NCI-H446 (cell line): ENCODE measurements at regions not wholly inside any gene's neighbourhood (a gene's known extent, or its start where the extent isn't known, plus 50 kb on each side); places are given as distances from the start of the nearest gene placed in this dataset.

Source experiments
- DNase-seq, 2 experiments: peaks; one replicate each; lab custom pipeline; 2025; lab: John Stamatoyannopoulos, UW

DNA sequence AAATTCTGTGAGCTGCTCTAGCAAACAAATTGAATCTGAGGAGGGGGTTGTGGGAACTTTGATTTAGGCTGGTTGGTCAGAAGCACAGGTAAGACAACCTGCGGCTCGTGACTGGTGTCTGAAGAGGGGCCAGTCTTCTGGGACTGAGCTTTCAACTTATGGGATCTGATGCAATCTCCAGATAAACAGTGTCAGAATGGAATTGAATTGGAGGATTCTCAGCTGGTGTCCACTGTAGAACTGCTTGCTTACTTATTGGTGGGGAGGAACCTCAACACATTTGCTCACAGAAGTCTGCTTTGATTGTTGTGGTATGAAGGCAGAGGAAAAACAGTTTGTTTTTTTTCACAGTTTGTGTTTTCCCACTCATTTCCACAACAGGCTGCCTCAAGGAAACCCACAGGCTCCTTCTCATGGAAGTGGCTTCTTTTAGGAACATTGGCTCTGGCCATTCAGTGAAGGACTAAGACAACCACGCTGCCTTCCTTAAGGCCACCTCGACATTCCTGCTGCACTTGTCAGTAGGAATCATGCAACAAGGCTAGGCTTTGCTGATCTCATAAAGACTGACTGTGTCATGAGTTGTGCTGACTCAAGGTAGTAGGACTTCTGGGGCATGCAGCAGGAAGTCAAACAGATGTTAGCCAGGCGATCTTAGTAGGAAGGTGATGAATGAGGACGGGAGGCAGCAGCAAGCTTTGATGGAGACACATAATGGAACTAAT, 104.7 kb downstream of the TSN start:
- DNase-seq = no peak

DNA sequence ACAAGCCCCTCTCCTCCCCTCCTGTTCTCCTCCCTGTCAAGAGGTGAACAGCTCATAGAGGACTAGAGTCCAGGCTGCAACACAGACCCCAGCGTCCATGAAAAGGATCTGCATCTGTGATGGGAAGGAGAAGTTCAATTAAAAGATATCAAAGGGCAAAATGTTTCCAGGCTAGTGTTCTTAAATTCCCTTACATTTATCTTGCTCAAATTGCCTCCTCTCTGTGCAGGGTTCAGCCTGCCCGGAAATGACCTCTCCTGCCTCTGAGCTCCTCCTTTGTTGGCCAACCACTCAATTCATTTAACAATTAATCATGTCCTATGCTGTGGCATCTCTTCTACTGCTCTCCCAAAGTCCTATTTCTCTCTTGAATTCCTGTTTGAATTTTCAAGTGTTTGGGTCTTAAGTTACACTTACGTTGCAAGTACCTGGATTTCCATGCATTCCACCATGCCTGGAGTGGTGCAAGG, 105.3 kb downstream of the TSN start:
- DNase-seq = no peak

DNA sequence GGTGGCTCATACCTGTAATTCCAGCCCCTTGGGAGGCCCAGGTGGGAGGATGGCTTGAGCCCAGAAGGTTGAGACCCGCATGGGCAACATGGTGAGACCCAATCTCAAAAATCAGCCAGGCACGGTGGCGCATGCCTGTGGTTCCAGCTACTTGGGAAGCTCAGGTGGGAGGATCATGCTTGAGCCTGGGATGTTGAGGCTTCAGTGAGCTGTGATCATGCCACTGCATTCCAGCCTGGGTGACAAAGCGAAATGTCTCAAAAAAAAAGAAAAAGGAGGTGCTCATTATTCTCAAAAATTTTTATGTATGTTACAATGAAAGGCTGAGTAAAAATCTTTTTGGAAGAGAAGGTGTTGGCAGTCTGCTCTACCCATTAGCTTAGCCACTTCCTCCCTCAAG, 106.8 kb downstream of the TSN start:
- DNase-seq = no peak

DNA sequence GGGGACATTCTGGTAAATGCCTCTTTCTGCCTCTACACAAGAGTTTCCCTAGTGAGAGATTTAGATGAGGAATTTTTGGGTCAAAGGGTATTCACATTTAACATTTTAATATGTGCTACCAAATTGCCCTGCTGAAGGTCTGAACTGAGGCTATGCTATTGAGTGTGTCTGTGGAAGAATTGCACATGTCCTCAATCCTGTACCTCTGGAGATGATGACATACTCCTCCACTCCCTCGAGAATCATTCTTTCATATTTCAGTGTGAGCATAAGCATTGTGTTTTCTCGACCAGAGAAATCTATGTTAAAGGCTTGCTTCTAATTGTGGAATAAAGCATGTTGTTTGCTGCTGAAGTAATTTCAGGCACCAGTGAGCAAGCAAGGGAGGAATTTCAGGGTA, 110.5 kb downstream of the TSN start:
- no peak for DNase-seq

DNA sequence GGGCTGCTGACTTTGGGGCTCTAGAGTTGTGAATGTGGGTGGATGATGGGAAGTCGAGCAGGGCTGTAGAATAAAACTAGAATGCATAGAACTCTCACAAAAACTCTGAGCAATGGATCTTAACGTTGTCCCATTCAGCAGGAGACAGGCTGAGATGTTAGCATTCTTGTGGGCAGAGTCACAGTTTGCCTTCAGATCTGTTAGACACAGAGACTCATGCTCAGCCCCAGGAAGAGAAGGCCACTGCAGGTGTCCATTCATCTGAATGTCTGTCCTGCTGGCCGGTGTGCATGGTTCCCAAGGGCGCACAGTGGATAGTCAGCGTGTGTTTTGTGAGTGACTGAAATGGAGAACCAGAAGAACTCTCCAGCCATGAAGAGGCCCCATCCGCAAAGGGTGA, 111.3 kb downstream of the TSN start:
- no peak for DNase-seq

DNA sequence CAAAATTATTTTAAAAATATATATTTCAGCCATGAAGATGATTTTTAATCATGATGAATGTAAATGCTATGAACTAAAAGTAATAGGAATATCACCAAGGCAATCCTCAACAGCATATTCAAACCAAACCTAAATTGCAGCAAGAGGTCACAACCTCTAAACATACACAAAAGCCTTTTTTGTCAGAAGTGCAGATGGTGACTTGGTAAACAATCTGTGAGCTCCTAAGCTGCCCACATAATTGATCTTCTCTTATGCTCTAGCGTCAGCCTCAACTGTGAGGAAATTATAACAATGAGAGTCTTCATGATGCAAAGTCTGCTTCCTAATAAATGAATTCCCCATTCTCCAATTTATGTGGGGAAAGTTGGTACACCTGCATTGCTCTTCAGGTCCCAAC, 113.2 kb downstream of the TSN start:
- DNase-seq = no peak

DNA sequence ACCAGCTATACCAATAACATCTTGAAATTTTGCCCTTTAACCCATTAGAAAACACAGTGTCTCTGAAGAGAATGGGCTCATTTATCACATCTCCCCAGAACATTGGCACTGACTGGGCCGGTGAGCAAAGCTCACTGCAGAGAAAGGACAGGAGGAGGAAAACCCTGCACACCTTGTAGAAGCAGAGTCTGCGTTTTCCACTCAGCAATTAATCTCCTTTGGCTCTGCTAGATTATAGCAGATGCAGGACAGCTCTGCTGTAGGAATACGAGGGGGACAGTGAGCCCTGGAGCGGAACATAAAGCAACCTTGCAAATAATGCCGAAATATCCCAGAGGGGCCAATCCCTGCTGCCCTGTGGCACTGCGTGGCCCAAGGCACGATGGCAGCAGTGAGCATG, 113.9 kb downstream of the TSN start:
- no peak for DNase-seq

DNA sequence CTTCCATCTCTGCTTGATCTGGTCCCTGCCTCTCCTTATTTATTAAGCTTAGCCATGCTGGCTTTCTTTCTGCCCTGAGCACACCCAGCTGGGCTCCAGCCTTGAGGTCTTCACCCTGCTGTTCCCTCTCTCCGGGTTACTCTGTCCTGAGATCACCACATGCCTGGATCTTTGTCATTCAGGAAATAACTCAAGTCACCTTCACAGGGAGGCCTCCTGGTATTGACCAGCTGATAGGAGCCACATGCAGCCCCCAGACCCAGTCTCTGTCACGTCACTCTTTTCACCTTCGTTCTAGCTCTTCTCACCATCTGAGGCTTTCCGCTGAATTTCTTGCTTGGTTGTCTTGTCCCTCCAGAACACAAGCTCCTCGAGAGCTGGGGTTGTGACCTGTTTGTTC, 114.4 kb downstream of the TSN start:
- no peak for DNase-seq

DNA sequence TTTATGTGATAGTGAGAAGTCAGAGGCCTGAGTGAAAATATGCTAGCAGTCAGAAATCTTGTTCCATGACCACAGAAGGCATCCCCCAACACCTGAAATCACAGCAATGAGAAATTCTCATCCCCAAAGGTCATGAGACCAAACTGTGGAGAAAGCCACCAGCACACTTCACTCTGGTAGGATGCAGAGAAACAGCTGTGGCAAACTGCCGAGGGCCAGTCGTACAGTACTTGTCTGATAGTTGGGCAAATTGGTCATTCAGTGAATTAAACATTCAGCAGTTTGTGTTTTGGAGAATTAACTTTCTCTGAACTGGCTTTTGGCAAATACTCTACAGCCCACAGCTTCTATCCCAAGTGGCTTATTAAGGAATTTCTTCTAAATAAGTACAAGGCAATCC, 117.2 kb downstream of the TSN start:
- no peak for DNase-seq

DNA sequence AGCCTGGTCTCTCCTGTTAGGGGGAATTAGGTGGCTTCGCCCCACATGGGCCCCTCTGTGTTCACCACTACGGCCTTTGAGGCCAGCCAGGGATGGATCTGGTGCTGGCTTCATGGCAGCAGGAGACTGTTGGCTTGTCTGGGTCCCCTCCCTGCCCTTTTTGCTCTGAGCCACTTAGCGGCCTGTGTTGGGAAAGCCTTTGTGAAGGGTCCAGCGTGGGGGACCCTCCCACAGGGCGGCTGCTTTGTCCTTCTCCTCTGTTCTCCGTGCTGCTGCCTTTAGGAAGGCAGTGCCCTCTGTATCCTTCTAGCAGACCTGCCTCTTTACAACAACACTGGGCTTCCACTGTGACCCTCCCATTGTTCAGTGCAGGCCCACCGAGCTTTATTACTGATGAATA, 118.4 kb downstream of the TSN start:
- no peak for DNase-seq

DNA sequence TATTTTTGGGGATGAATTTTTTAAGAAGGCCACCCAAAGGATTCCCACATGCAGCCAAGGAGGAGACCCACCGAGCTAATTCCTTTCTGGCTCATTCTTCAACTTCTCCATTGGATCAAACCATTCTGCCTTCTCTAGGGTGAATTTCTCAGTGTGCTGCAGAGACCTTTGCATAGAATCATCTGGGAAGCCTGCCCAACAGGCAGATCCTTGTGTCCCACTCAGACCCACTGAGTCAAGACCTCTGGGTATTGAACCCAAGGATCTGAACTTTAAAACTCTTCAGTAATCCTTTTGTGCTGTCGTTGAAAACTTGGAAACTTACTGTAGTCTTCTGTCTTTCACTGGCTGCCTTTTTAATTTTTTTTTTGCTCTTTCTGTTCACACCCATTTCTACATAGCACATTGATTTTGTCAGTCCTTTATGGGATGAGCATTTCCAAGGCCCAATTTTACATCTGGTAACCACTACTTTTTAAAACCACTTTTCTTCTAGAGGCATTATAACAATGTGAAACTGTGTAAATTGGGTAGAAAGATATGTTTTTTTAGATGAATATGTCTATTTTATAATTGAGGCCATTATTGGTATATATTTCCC, 120.2 kb downstream of the TSN start:
- DNase-seq = no peak

DNA sequence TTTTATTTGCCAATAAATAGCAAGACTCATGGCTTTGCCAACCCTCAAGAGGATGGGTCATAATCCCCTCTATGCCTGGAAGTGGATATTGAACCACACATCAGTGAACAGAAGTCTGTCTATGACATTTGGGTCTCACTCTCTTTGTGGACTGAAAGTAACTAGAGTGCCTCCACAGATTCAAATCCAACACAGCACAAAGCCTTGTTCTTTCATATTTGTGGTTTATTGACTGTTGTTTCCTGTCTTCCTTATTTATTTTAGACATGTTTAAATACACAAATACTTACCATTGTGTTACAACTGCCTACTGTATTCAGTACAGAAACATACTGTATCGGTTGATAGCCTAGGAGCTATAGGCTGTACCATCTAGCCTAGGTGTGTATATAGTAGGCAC, 121.9 kb downstream of the TSN start:
- no peak for DNase-seq

DNA sequence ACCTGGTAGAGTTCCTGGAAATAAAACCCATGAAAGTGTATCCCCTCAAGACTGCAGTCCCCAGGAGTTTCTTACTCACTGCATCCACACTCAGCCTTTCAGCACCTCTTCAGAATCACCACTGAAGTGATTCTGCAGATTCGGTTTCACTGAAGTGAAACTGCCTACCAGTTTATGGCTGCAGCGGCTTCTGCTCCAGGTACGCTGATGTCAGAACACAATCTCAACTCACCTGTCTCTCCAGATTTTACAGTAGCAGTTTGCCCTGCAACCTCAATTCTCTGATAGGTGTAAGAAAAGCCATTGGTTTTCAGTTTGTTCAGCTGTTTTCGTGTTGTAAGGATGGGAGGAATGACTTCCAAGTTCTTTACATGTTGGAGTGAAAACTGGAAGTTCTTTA, 124.8 kb downstream of the TSN start:
- no peak for DNase-seq

DNA sequence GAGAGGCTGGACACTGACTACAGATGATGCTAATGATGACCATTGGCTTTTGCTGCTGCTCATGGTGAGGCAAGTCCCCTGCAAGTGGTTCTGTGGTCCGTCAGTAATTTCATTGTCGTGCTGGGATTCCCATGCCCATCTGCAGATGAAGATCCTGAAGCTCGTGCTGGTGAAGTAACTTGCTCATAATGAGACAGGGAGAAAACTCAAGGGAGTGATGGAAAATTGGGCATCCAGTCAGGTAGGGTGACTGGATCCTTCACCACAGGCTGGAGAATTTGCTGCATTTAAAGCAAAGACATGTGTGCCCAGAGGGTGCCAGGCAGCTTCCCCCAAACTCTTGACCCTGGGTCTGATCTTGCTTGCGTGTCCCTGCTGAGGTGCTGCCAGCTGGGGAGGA, 125.6 kb downstream of the TSN start:
- DNase-seq = no peak

DNA sequence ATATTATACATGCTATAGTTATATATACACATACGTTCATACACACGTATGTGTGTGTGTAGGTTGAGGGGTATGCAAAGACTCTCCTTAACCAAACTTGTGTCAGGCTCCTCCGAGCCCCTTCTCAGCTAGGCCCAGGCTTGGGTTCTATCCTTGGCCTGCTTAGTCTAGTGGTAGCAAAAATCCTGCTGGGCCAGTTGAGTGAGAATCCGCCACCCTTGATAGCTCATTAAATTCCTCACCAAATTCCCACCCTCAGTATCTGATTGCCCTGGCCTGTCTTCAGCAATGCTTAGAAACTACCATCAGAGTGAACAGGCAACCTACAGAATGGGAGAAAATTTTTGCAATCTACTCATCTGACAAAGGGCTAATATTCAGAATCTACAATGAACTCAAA, 126.5 kb downstream of the TSN start:
- DNase-seq = no peak

DNA sequence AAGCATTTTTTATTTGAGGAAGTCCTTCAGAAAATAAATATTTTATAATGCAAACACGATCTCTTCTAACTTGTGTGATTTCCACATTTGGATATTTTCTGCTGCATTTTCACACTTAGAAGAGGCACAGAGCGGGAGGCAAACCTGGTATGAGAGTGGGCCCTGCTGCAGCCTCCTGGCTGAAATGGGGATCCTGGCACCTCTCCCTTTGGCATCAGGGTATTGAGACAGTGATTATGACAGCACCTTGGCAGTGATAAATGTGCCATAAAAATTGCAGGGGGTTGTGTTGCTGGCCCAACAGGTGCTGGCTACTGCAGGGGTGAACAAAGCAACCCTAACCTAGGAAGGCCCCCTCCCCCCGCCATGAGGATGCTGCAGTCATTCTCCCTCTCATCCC, 128.6 kb downstream of the TSN start:
- no peak for DNase-seq

DNA sequence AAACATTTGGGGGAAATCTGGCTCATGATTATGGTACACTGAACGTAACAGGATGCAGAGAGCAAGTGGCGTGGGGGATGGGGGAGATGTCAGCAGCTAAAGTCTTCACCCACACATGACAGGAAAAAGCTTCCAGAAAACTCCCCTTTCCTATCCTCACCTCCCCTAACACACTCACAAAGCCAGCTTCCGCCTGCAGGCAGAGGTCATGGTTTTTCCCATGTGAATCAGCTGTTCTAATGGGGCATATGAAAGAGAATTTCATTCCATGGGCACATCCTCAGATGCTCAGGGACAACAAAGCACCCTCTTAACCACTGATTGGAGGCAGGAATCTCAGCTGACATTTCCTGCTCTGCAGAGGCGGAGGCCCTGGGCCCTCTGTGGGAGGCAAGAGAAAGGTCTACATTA, 129.1 kb downstream of the TSN start:
- DNase-seq = no peak

DNA sequence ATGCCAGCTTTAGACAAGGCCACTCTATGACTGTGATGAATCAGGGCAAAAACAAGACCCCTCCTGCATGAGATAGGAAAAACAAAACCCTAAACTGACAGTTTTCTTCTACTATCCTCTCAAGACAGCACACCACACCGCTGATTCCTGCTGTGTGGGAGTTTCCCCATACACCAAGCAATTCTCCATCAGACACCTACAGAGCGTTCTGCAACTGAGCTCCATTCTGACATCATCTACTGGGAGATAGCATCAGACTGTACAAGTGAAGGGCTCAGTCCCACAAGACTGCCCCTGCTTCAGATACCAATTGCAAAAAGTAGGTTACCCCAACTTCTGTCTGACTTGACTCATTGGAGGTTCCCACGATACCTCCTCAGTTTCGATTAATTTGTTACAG, 130.6 kb downstream of the TSN start:
- no peak for DNase-seq

DNA sequence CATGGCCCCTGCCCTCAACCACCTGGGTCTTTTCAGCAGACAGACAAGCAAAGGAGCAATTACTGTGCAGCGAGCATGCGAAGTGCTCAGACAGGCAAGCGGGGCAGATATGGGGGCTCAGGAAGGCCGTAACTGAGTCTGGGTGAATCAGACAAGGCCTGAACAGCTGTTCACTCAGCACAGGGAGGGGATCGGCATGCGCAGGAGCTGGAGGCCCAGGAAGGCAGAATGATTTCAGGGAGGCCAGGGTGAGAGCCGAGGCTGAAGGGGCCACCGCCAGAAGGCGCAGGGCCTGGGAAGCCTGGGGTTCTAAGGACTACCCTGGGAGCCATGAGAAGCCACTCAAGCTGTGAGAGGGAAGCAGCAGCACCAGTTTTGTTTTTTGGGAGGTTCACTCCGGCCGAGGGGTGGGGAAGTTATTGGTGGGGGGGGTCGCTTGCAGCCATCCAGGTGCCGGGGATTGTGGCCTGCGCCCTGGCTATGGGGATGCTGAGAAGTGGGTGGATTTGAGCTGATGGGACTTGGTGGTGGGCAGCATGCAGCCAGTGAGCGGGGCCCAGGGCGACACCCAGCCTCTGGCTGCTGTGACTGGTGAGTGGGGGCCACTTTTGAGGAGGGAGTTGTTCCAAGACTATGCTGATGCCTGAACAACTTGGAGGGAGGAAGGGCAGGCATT, 132.2 kb downstream of the TSN start:
- DNase-seq = no peak

DNA sequence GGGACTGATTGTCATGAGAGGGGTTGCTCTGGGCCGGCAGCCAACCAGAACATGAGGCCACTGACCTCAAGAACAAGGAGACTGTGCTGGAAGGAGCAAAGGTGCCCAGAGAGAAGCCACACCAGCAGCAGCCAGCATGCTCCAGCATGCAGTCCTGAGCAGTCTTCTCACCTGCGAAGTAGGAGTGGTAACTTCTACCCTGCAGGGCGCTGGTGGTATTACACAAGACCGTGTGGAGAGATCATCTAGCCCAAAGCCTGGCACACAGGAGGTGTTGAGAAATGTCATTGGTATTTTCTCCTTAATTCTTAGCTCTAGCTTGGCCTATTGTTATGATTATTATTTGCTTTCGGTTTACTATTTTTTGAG, 132.7 kb downstream of the TSN start:
- no peak for DNase-seq

DNA sequence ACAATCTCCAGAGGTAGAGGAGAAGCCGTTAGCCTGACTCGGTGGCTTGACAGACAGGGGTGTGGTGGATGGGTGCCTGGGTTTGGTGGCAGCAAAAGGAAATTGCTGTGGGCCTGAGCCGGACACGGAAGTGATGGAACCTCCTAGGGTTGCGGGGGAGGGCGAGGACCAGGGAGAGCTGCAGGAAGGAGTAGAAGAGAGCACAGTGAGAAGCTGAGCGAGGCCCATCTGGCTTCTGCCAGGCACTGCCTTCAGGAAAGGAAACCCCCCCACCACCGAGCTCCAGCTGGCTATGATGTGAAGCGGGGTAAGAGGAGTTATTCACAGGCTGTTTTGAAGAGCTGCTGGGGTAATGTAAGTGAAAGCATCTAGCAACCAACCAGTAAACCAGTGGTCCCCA, 134.6 kb downstream of the TSN start:
- DNase-seq = no peak

DNA sequence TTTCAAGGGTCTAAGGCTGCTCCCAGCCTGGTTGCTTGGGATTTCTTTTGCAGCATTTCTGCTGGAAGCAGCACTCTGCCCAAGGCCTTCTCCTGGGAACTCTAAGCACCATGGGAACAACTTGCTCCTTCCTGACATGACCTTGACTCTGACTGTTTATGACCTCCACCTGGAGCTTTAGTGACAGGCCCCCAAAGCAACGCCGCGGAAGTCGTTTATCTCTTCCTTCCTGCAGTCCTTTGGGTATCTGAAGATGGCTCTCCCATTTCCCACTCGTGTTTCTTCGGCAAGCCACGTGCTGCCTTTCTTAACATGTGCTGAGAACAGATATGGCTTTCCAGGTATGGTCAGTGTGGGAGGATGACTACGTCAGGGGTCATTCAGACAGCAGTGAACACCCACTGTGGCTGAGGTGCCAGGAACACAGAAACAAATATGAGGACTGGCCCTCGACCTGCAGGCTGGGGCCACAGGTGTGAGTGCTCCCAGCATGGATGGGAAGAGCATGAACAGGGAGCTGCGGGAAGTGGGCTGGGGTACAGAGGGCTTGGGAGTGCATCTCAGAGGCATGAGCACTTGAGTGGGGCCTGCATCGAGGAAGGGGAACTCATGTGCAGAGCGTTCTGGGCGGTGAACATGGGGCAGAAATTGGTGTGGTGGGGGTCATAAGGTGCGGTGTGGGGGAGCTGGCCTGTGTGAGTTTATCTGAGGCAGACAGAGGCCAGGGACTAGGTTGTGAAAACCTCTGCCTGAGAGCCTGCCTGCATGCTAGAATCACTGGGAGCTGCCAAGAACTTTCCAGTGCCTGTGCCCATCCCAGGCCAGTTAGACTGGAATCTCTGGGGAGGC, 140.5 kb downstream of the TSN start:
- no peak for DNase-seq
